HUES6 (cell line): ENCODE measurements at regions not wholly inside any gene's neighbourhood (a gene's known extent, or its start where the extent isn't known, plus 50 kb on each side); places are given as distances from the start of the nearest gene placed in this dataset.
A peak's percentile ranks its signal among the peaks of the same experiment; 100 is the strongest.
"Not testable (repeated sequence)": the region's sequence is repeated elsewhere in the genome, so short reads cannot be mapped to it uniquely, and the experiment has no call there.

ENCODE experiments used
- H3K27ac ChIP-seq: 2 replicates; pipeline ENCODE4 v1.7.0; 2013; ENCODE audit warnings: low read depth, mild to moderate bottlenecking, low read length, inconsistent platforms
- H3K27me3 ChIP-seq: 2 replicates; pipeline ENCODE4 v1.6.1; 2013; ENCODE audit warnings: low read length; ENCODE audit not compliant: control insufficient read depth, insufficient read depth
- H3K36me3 ChIP-seq: 2 replicates; pipeline ENCODE4 v1.6.1; 2013; ENCODE audit warnings: low read length; ENCODE audit not compliant: control insufficient read depth, insufficient read depth
- H3K4me1 ChIP-seq: 2 replicates; pipeline ENCODE4 v1.6.1; 2013; ENCODE audit warnings: low read length; ENCODE audit not compliant: control insufficient read depth, insufficient read depth
- H3K4me3 ChIP-seq: 2 replicates; pipeline ENCODE4 v1.5.1; 2013; ENCODE audit warnings: low read depth, low read length
- H3K9ac ChIP-seq: one replicate; pipeline ENCODE4 v1.6.1; 2013; ENCODE audit warnings: mild to moderate bottlenecking, low read length
- H3K9me3 ChIP-seq: 2 replicates; pipeline ENCODE4 v1.6.1; 2013; ENCODE audit warnings: low read depth, low read length; ENCODE audit not compliant: control insufficient read depth, insufficient read depth

- not testable (repeated sequence) for H3K4me1 ChIP-seq, H3K9me3 ChIP-seq, H3K27ac ChIP-seq, H3K36me3 ChIP-seq, H3K4me3 ChIP-seq, H3K27me3 ChIP-seq, H3K9ac ChIP-seq
These were observed 4828.5 kb upstream of the OR11H1 start for GRCh38 chr22:10699301-10700097.

- not testable (repeated sequence) for H3K4me1 ChIP-seq, H3K27me3 ChIP-seq, H3K4me3 ChIP-seq, H3K36me3 ChIP-seq, H3K27ac ChIP-seq, H3K9ac ChIP-seq
- peaks cover 30% of the 10 kb centered on the region for H3K9me3 ChIP-seq
These were observed 4819.8 kb upstream of the OR11H1 start for GRCh38 chr22:10708175-10708574.

GRCh38 chr22:10710923-10711322 is 4817.1 kb upstream of the OR11H1 start:
- not testable (repeated sequence) for H3K27ac ChIP-seq, H3K9ac ChIP-seq, H3K36me3 ChIP-seq, H3K4me3 ChIP-seq, H3K4me1 ChIP-seq, H3K27me3 ChIP-seq
- peaks cover 53% of the 10 kb centered on the region for H3K9me3 ChIP-seq

GRCh38 chr22:10722804-10723203 is 4805.2 kb upstream of the OR11H1 start:
- not testable (repeated sequence) for H3K36me3 ChIP-seq, H3K4me3 ChIP-seq, H3K27ac ChIP-seq, H3K27me3 ChIP-seq, H3K4me1 ChIP-seq, H3K9ac ChIP-seq
- H3K9me3 ChIP-seq, result peaks cover 93% of the 10 kb centered on the region

- not testable (repeated sequence) for H3K4me3 ChIP-seq, H3K4me1 ChIP-seq, H3K27ac ChIP-seq, H3K36me3 ChIP-seq, H3K9ac ChIP-seq, H3K27me3 ChIP-seq
- peaks cover 93% of the 10 kb centered on the region for H3K9me3 ChIP-seq
These were observed 4804.0 kb upstream of the OR11H1 start for GRCh38 chr22:10723966-10724365.

GRCh38 chr22:10727393-10727792 is 4800.6 kb upstream of the OR11H1 start:
- no peak overlapping the region for H3K27ac ChIP-seq
- H3K9me3 ChIP-seq, result peaks cover 94% of the 10 kb centered on the region

GRCh38 chr22:10729979-10730378 is 4798.0 kb upstream of the OR11H1 start:
- H3K4me3 ChIP-seq, result peak overlapping the region; percentile 16; the same call in 1 of the 2 replicates
- H3K4me1 ChIP-seq, H3K27ac ChIP-seq, H3K9ac ChIP-seq, H3K27me3 ChIP-seq, H3K36me3 ChIP-seq: not testable (repeated sequence)
- peaks cover 86% of the 10 kb centered on the region for H3K9me3 ChIP-seq

More at GRCh38 chr22:10727393-10727792, 4800.6 kb upstream of the OR11H1 start:
- H3K27me3 ChIP-seq, result no peaks in the 10 kb centered on the region
- H3K4me3 ChIP-seq, result no peak overlapping the region
- no peaks in the 10 kb centered on the region for H3K4me1 ChIP-seq
- no peaks in the 10 kb centered on the region for H3K36me3 ChIP-seq
- no peak overlapping the region for H3K9ac ChIP-seq

GRCh38 chr22:10730706-10731105 is 4797.3 kb upstream of the OR11H1 start:
- H3K27ac ChIP-seq, H3K9ac ChIP-seq, H3K36me3 ChIP-seq, H3K4me1 ChIP-seq, H3K4me3 ChIP-seq, H3K27me3 ChIP-seq: not testable (repeated sequence)
- peaks cover 86% of the 10 kb centered on the region for H3K9me3 ChIP-seq

GRCh38 chr22:10731246-10731974 is 4796.6 kb upstream of the OR11H1 start:
- peaks cover 83% of the 10 kb centered on the region for H3K9me3 ChIP-seq
- not testable (repeated sequence) for H3K27ac ChIP-seq

GRCh38 chr22:10735075-10735474 is 4792.9 kb upstream of the OR11H1 start:
- not testable (repeated sequence) for H3K27me3 ChIP-seq, H3K4me1 ChIP-seq, H3K9ac ChIP-seq, H3K27ac ChIP-seq, H3K36me3 ChIP-seq, H3K4me3 ChIP-seq
- peaks cover 74% of the 10 kb centered on the region for H3K9me3 ChIP-seq

More at GRCh38 chr22:10731246-10731974, 4796.6 kb upstream of the OR11H1 start:
- not testable (repeated sequence) for H3K4me3 ChIP-seq, H3K9ac ChIP-seq, H3K27me3 ChIP-seq, H3K4me1 ChIP-seq, H3K36me3 ChIP-seq

GRCh38 chr22:10736879-10737278 is 4791.1 kb upstream of the OR11H1 start:
- H3K4me1 ChIP-seq, H3K4me3 ChIP-seq, H3K27ac ChIP-seq, H3K9ac ChIP-seq, H3K27me3 ChIP-seq, H3K36me3 ChIP-seq: not testable (repeated sequence)
- H3K9me3 ChIP-seq, result peaks cover 71% of the 10 kb centered on the region
